T-helper 9 cell (primary cell): ENCODE measurements at regions not wholly inside any gene's neighbourhood (a gene's known extent, or its start where the extent isn't known, plus 50 kb on each side); places are given as distances from the start of the nearest gene placed in this dataset.
"Not testable (repeated sequence)": the region's sequence is repeated elsewhere in the genome, so short reads cannot be mapped to it uniquely, and the experiment has no call there.

Experiments used
- DNase-seq: peaks from one replicate; pipeline ENCODE4 v3.0.0-alpha.2; 2020

DNA sequence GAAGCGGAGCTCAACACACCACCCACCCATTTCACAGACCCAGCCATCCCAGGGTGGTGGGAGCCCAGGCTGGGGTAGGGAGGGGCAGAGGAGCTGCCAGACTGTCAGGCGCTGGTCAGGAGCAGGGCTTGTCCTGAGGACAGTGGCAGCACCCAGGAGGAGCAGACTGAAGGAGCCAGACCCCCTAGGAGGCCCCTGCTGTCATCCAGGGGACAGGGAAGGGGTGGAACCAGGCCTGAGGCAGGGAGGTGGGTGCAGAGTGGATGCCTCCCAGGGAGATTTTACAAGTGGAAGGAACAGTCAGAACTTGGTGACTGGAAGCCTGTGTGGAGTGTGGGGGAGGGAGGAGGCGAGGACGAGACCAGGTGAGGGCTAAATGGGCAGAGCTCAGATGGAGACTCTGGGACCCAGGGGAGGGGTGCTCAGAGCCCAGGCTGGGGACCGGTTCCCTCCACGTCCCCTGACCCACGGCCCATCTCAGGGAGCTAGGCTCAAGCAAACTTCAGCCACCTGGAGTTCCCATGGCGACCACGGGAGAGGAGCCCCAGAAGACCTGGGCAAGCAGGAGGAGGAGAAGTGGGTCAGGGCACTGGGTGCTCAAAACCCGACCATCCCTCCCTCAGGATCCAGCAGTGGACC lies 215.4 kb downstream of the TBC1D2B start:
- DNase-seq = not testable (repeated sequence)

DNA sequence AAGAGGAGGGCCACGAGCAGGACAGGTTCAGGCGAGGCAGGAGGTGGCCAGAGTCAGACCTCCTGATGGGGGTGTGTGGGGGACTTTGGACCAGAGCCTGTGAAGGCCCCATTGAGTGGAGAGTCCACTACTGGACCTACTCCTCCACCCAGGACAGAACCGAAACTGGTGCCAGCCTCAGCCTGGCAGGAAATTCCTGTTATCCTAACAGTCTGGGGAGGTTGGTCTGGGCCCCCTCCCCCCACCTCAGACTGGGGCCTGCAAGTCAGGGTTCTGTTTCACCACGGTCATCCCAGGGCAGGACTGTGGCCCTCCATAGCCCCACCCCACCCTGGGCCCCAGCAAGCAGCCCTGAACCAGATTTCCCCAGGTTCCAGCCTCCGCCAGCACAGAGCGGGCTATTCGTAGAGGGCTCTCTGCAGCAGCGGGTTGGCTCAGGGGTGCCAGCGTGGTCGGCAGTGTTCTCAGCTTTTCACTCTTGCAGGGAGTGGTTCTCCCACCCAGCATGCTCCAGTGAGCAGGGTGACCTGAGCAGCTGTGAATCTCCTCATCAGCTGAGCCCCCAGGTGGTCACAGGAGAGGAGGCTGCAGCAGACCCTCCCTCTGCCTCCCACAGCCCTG lies 217.3 kb downstream of the TBC1D2B start:
- DNase-seq = no peak

DNA sequence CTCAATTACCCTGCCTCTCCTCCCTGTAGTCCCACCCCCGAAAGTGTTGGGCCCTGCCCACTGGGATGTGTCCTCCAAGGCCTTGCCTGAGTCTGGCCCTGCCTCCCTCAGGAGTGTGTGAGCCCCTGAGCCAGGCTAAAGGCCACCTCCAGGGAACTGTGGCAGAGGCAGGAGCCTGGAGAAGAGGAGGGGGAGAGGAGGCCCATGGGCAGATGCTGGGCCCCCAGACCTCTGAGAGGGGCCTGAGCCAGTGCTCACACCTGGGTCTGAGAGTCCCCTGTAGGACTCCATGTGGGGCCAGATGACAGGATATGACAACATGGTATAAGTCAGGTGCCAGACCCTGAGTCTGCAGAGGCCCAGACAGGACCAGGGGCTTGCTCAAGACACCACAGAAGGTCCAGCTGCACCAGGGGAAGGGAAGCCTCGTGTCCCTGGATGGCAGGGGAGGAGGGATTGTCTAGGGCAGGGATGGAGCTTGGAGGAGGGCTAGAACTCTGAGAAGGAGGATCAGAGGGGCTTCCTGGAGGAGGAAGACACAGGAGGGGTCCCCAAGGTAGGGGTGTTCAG lies 217.9 kb downstream of the TBC1D2B start:
- no peak for DNase-seq

DNA sequence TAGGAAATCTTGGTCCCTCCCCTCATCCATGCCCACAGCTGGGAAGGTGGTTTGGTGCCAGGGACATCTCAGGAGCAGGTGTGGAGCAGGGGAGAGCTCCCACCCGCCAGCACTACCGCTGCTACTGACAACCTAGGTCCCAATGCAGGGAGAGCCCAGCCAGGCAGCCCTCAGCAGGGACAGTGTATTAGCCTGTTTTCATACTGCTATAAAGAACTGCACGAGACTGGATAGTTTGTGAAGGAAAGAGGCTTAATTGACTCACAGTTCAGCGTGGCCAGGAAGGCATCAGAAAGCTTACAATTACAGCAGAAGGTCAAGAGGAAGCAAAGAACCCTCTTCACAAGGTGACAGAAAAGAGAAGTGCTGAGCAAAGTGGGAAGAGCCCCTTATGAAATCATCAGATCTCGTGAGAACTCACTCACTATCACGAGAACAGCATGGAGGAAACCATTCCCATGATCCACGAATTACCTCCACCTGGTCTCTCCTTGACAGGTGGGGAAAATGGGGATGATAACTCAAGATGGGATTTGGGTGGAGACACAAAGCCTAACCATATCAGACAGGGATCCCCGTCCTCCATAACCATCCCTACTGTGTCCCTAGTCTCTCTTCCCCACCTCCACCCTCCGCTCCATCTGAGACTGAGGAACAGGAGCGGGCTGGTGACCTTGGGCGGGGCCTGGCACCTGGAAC lies 218.6 kb downstream of the TBC1D2B start:
- DNase-seq = no peak

DNA sequence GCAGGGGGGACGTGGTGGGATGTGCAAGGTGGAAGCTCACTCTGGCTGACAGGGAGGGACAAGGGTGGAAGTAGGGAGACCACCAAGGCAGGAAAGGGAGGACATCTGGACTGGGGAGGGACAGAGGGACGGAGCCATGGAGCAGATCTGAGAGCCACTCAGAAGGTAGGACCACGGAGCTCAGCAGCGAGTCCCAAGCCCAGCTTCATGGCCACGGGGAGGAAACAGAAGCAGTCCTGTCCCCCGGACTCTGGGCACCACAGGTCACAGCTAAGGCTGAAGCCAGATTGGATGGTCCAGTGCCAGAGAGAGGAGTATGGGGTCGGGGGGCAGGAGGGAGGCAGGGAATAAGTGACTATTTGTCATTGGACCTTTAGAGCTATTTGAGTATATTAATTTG lies 220.1 kb downstream of the TBC1D2B start:
- no peak for DNase-seq

- DNase-seq = no peak
These were observed 220.7 kb downstream of the TBC1D2B start for GRCh38 chr15:77856705-77857346.

- no peak for DNase-seq
These were observed 221.6 kb downstream of the TBC1D2B start for GRCh38 chr15:77855871-77856270.

- no peak for DNase-seq
These were observed 222.3 kb upstream of the LINGO1 start for GRCh38 chr15:77854980-77855379.

DNA sequence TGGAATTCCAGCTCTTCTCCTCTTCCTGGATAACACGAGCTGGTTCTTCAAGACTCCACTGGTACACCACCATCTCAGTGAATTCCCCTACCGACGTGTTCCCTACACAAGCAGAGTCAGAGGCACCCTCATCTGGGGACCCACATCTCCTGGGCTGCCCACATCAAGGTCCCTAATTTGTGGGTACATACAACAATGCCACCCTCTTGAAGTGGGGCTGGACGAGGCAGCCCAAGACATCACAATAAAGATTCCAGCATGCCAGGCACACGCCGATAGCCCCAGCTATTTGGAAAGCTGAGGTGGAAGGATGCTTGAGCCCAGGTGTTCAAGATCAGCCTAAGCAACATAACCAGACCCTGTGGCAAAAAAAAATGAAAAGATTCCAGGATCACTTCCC lies 221.2 kb upstream of the LINGO1 start:
- no peak for DNase-seq

DNA sequence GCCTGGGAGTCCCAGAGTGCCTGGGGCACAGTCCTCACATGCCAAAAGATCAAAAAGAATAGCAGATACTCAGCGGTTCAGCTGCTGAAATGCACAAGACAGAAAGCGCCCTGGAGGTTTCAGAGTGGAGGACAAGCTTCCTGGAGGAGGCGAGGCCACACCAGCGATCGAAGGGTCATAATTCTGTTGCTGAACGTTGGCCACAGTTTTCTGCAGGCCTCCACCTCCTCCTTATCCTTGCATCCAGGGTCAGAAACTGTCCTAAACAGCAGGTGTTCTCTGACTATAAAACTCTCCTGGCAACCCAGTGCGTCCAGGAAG lies 220.3 kb upstream of the LINGO1 start:
- DNase-seq = no peak

GRCh38 chr15:77852241-77853007 lies 219.7 kb upstream of the LINGO1 start:
- DNase-seq = no peak

DNA sequence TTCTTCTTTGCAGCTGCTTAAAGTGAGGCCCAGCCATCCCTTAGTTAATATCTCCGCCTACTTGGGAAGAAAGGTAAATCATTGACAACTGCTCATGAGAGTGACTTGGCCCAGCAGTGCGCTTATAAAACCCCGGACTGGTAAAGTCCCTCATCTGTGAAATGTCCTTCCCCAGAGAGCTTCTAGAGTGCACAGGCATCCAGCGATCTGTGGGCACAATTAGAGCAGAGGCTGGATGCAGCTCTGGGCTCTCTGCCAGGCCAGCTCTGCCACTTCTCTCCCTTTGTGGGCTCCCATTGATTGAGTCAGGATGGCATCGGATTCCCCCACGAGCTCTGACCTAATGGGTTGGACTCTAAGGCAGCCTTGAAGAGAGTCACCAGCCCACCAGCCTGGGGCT lies 219.0 kb upstream of the LINGO1 start:
- DNase-seq = no peak

DNA sequence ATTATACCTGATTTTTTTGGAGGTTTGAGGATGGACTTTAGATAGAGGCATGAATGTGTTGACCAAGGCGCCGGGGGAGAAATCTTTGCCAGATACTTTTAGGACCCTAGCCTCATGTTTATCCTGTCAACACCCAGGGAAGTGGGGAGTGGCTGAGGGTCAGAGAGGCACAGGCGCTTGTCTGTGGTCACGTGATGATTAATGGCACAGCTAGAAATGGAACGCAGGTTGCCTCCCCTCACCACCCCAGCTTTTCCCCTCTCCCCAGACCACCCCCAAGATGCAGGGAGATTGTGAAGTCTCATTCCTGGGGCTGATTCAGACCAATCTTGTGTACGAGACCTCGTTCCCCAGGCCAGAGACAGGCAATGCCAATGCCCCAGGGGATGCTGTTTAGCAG lies 218.4 kb upstream of the LINGO1 start:
- DNase-seq = no peak

DNA sequence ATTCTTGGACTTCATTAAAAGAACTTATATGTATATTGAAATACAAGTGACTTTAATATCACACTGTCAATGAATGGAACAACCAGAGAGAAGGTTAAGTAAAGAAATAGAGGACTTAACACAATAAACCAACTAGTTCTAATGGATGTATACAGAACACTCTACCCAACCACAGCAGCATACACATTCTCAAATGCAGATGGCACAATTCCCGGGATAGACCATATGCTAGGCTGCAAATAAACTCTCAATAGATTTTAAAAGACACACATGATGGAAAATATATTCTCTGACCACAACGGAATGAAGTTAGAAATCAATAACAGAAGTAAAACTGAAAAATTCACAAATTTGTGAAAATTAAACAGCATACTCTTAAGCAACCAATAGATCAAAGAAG lies 214.3 kb upstream of the LINGO1 start:
- no peak for DNase-seq

GRCh38 chr15:77846360-77846759 lies 213.6 kb upstream of the LINGO1 start:
- no peak for DNase-seq

DNA sequence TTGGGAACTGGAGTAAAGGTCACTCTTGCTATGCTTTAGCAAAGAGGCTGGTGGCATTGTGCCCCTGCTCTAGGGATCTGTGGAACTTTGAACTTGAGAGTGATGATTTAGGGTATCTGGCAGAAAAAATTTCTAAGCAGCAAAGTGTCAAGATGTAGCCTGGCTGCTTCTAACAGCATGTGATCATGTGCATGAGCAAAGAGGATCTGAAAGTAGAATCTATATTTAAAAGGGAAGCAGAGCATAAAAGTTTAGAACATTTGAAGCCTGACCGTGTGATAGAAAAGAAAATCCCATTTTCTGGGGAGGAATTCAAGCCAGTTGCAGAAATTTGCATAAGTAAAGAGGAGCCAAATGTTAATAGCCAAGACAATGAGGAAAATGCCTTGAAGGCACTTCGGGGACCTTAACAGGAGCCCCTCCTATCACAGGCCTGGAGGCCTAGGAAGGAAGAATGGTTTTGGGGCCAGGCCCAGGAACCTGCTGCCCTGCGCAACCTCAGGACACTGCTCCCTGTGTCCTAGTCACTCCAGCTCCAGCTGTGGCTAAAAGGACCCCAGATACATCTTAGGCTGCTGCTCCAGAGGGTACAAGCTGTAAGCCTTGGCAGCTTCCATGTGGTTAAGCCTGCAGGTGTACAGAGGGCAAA lies 212.2 kb upstream of the LINGO1 start:
- no peak for DNase-seq

GRCh38 chr15:77843546-77843945 lies 210.8 kb upstream of the LINGO1 start:
- DNase-seq = no peak

DNA sequence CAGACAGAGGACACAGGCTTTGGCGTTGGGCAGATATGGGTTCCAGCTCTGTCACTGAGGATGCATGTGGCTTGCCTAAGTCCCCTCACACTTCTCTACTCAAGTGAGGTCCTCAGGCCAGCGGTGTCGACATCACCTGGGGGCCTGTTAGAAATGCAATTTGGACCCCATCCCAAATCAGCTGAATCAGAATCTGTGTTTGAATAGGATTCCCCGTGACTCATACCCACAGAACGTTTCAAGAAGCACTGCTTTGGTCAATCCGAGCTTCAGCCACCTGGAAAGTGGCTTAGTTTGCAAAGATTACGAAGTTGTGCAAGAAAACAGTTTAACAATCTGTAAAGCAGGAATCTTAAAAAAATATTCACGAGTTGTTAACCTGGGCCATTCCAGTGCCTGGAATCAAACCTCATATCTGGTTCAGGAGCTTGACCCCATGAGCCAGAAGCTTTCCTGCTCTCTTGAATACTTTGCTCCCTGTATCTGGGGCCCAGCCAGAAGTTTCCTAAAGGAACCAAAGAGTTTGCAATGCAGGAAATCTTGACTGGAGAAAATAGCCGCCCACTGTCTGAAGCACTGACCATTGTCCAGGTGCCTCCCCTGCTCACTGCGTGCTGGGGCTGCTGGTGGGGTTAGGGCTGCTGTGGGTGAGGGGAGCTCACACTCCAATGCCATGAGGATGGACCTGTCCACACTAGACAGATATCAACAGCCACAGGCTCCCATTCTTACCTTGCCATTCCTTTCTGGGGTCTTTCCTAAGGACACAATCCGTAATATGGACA lies 208.5 kb upstream of the LINGO1 start:
- no peak for DNase-seq

DNA sequence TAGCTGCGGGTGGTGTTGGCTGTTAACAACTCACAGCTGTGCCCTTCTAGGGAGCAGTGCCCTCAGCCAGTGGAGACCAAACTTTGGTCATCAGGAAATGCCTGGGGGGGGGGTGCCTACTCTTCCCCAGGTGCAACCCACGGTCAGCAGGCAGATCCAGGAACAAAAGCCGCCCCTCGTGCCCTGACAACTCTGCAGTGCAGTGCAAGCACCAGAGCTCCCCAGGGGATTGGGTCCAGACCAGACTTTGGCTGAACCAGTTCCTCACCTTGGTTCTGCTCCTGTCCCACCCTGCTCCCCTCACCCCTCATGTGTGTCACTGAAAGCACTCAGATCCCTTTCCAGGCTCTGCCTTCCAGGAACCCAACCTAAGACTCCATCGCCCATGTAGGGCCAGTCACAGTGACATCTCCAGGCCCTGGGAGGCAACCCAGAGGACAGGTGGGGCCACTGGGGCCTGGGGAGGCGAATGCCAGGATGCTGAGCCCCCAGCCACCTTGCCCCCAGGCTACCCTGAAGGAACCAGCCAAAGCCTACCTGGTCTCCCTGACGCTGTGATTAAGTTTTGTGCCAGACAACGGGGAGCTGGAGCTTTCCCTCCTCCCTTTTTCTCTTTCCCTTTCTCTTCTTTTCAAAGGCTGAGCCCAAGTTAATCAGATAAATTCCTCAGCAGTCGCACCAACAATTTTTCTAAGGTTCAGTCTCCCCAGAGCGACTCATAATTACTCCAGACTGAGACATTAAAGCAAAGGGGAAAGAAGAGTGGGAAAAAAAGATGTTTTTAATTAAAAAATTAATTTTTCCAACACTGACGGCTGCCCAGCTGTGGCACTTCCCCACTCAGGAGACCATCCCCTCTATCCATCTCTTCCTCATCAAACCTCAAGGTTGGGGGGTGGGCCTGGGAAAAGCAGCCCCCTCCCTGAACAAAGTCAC lies 207.5 kb upstream of the LINGO1 start:
- DNase-seq = no peak

- DNase-seq = no peak
These were observed 206.7 kb upstream of the LINGO1 start for GRCh38 chr15:77839456-77839855.
